ENCODE measurements at regions not wholly inside any gene's neighbourhood (a gene's known extent, or its start where the extent isn't known, plus 50 kb on each side); places are given as distances from the start of the nearest gene placed in this dataset.

DNA sequence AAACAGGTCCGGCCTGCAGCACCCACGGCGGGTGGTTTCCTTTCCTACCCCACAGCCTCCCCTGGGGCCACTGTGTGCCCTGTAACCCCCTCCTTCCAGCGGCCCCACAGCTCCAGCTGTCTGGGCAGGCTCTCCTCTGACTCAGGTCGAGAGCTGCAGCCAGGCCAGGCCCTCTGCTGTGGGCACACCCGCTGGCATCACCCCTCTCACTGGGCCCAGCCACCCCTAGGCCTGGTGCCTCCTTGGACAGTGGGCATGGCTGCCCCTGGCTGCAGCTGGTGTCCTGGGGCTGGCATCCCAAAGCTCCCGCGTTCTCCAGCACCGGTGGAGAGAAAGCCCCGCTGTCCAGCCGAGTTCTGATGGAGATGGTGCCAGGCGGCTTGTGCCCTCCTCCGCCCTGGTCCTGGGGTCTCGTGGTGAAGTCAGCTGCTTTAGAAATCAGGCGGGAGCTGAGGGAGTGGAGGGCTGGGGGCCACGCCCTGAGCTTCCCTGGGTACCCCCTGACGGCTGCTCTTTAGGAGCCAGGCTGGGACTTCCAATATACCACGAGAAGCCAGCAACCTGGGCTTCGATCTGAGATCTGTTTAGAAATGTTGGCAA, 114.9 kb downstream of the KIF26A start:
- TF ChIP-seq, protein P1, sequence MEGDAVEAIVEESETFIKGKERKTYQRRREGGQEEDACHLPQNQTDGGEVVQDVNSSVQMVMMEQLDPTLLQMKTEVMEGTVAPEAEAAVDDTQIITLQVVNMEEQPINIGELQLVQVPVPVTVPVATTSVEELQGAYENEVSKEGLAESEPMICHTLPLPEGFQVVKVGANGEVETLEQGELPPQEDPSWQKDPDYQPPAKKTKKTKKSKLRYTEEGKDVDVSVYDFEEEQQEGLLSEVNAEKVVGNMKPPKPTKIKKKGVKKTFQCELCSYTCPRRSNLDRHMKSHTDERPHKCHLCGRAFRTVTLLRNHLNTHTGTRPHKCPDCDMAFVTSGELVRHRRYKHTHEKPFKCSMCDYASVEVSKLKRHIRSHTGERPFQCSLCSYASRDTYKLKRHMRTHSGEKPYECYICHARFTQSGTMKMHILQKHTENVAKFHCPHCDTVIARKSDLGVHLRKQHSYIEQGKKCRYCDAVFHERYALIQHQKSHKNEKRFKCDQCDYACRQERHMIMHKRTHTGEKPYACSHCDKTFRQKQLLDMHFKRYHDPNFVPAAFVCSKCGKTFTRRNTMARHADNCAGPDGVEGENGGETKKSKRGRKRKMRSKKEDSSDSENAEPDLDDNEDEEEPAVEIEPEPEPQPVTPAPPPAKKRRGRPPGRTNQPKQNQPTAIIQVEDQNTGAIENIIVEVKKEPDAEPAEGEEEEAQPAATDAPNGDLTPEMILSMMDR (IDR thresholded peaks at IDR 0.05): no peak
- TF ChIP-seq POLR2A (IDR thresholded peaks at IDR 0.05): no peak
